IMR-90 (cell line): ENCODE measurements at regions not wholly inside any gene's neighbourhood (a gene's known extent, or its start where the extent isn't known, plus 50 kb on each side); places are given as distances from the start of the nearest gene placed in this dataset.

Experiments used
- ATAC-seq: fragments of 200-7000 bp; cut with Tn5 transposase; 2 replicates; pipeline ENCODE4 v1.9.1; 2020; ENCODE audit warnings: low read depth, mild to moderate bottlenecking, moderate library complexity
- BruUV-seq: library from RNA; stranded (reverse); fragments of 400-500 nt; replicated peaks from 2 replicates; lab custom pipeline; 2021; lab: Mats Ljungman, UMichigan
- CTCF ChIA-PET: fragments of 300-600 bp; formaldehyde crosslinking; extraction: SDS; loops from one replicate; lab custom pipeline; 2021; ENCODE audit warnings: antibody characterized with exemption; lab: Yijun Ruan, JAX
- POLR2A ChIA-PET: fragments of 300-600 bp; sonication (Branson Sonifier 250); formaldehyde crosslinking; loops from one replicate; lab custom pipeline; 2022; ENCODE audit warnings: antibody characterized with exemption; ENCODE audit not compliant: unreplicated experiment; lab: Charles Lee
- DNase-seq: peaks from one replicate; pipeline ENCODE4 v3.0.0; 2013
- H2AFZ ChIP-seq: replicated peaks from 2 replicates; pipeline ENCODE3; 2013; ENCODE audit warnings: low read length, mild to moderate bottlenecking; ENCODE audit not compliant: poor library complexity
- H2AK5ac ChIP-seq: 2 replicates; pipeline ENCODE4 v1.6.1; 2013; ENCODE audit warnings: low read depth, low read length, inconsistent platforms
- H2AK9ac ChIP-seq: replicated peaks from 2 replicates; pipeline ENCODE3; 2013; ENCODE audit warnings: mild to moderate bottlenecking, low read depth, low read length, moderate library complexity; ENCODE audit not compliant: poor library complexity
- H2BK120ac ChIP-seq: 2 replicates; pipeline ENCODE4 v1.6.1; 2013; ENCODE audit warnings: low read depth, low read length, inconsistent platforms
- H2BK15ac ChIP-seq: 3 replicates; pipeline ENCODE4 v1.6.1; 2013; ENCODE audit warnings: low read depth, low read length, inconsistent platforms
- H2BK20ac ChIP-seq: 2 replicates; pipeline ENCODE4 v1.6.1; 2013; ENCODE audit warnings: low read depth, mild to moderate bottlenecking, inconsistent platforms, low read length, moderate library complexity
- H2BK5ac ChIP-seq: 2 replicates; pipeline ENCODE4 v1.6.1; 2013; ENCODE audit warnings: mild to moderate bottlenecking, low read depth, low read length, inconsistent platforms; ENCODE audit not compliant: poor library complexity, severe bottlenecking
- H3K14ac ChIP-seq: replicated peaks from 2 replicates; pipeline ENCODE4 v1.6.1; 2013; ENCODE audit warnings: low read depth, low read length, inconsistent platforms
- H3K18ac ChIP-seq: 2 replicates; pipeline ENCODE4 v1.6.1; 2013; ENCODE audit warnings: low read depth, low read length, control low read depth
- H3K23ac ChIP-seq: 2 replicates; pipeline ENCODE4 v1.6.1; 2013; ENCODE audit warnings: low read depth, low read length, inconsistent platforms
- H3K27ac ChIP-seq: 2 replicates; pipeline ENCODE4 v1.5.1; 2013; ENCODE audit warnings: mild to moderate bottlenecking, control low read depth, low read length; ENCODE audit not compliant: insufficient read depth
- H3K27me3 ChIP-seq: 2 replicates; pipeline ENCODE4 v1.6.1; 2013; ENCODE audit warnings: low read length; ENCODE audit not compliant: control insufficient read depth, insufficient read depth
- H3K36me3 ChIP-seq: 2 replicates; pipeline ENCODE4 v1.6.1; 2013; ENCODE audit warnings: low read length, mixed read lengths; ENCODE audit not compliant: control insufficient read depth, insufficient read depth
- H3K4ac ChIP-seq: 2 replicates; pipeline ENCODE4 v1.6.1; 2013; ENCODE audit warnings: low read depth, low read length, inconsistent platforms
- H3K4me1 ChIP-seq: 2 replicates; pipeline ENCODE4 v1.6.1; 2013; ENCODE audit warnings: low read length, mixed read lengths; ENCODE audit not compliant: control insufficient read depth, insufficient read depth
- H3K4me2 ChIP-seq: 2 replicates; pipeline ENCODE4 v1.6.1; 2013; ENCODE audit warnings: low read depth, mild to moderate bottlenecking, control low read depth, low read length, moderate library complexity
- H3K4me3 ChIP-seq: 2 replicates; pipeline ENCODE4 v1.5.1; 2013; ENCODE audit warnings: low read depth, mild to moderate bottlenecking, control low read depth, low read length, moderate library complexity; ENCODE audit not compliant: insufficient read depth
- H3K56ac ChIP-seq: 2 replicates; pipeline ENCODE4 v1.6.1; 2013; ENCODE audit warnings: low read length, inconsistent platforms; ENCODE audit not compliant: insufficient read depth; ENCODE audit errors: extremely low read depth
- H3K79me1 ChIP-seq, 2 experiments: 2 replicates each; pipeline ENCODE4 v1.6.1; 2013; ENCODE audit warnings: low read length in 2 of 2, inconsistent platforms in 1 of 2, low read depth in 1 of 2
- H3K9ac ChIP-seq: 2 replicates; pipeline ENCODE4 v1.6.1; 2013; ENCODE audit warnings: low read depth, low read length, control low read depth
- H3K9me1 ChIP-seq: 2 replicates; pipeline ENCODE4 v1.6.1; 2013; ENCODE audit warnings: low read length, inconsistent platforms; ENCODE audit not compliant: insufficient read depth
- H3K9me3 ChIP-seq: 2 replicates; pipeline ENCODE4 v1.6.1; 2013; ENCODE audit warnings: low read length; ENCODE audit not compliant: control insufficient read depth, insufficient read depth
- H4K20me1 ChIP-seq: 2 replicates; pipeline ENCODE4 v1.6.1; 2013; ENCODE audit warnings: low read length, inconsistent platforms; ENCODE audit not compliant: insufficient read depth
- H4K5ac ChIP-seq: 2 replicates; pipeline ENCODE4 v1.6.1; 2013; ENCODE audit warnings: mild to moderate bottlenecking, low read depth, low read length, control low read depth
- H4K8ac ChIP-seq, 2 experiments: 2 replicates each; pipeline ENCODE4 v1.6.1; 2013; ENCODE audit warnings: low read depth in 2 of 2, low read length in 2 of 2, control low read depth in 1 of 2, inconsistent platforms in 1 of 2
- H4K91ac ChIP-seq: 2 replicates; pipeline ENCODE4 v1.6.1; 2013; ENCODE audit warnings: low read depth, low read length, inconsistent platforms; ENCODE audit not compliant: insufficient read depth
- BHLHE40 ChIP-seq: fragments of 150-350 bp; IDR thresholded peaks from 2 replicates; pipeline ENCODE4 v1.6.1; 2016; ENCODE audit warnings: mild to moderate bottlenecking, low read depth, low read length
- CEBPB ChIP-seq: IDR thresholded peaks from 2 replicates; pipeline ENCODE4 v1.6.1; 2012; ENCODE audit warnings: low read depth, low read length, improper control_type of control experiment
- CHD1 ChIP-seq: IDR thresholded peaks from 2 replicates; pipeline ENCODE4 v1.6.1; 2012; ENCODE audit warnings: low read depth, low read length, improper control_type of control experiment
- FOS ChIP-seq: fragments of 150-350 bp; IDR thresholded peaks from 2 replicates; pipeline ENCODE4 v1.6.1; 2016; ENCODE audit warnings: low read depth, low read length
- MAFK ChIP-seq: IDR thresholded peaks from 2 replicates; pipeline ENCODE4 v1.6.1; 2012; ENCODE audit warnings: low read depth, low read length, improper control_type of control experiment
- MAZ ChIP-seq: IDR thresholded peaks from 2 replicates; pipeline ENCODE4 v1.6.1; 2012; ENCODE audit warnings: low read depth, mild to moderate bottlenecking, low read length, improper control_type of control experiment, moderate library complexity, borderline replicate concordance
- MXI1 ChIP-seq: IDR thresholded peaks from 2 replicates; pipeline ENCODE4 v1.6.1; 2012; ENCODE audit warnings: low read depth, mild to moderate bottlenecking, low read length, moderate library complexity, borderline replicate concordance
- NFE2L2 ChIP-seq: fragments of 150-350 bp; IDR thresholded peaks from 2 replicates; pipeline ENCODE4 v1.6.1; 2016; ENCODE audit warnings: low read depth, mild to moderate bottlenecking, low read length
- POLR2A ChIP-seq: IDR thresholded peaks from 2 replicates; pipeline ENCODE4 v1.6.1; 2012; ENCODE audit warnings: mild to moderate bottlenecking, low read depth, low read length
- RAD21 ChIP-seq: IDR thresholded peaks from 2 replicates; pipeline ENCODE4 v1.6.1; 2012; ENCODE audit warnings: low read length, improper control_type of control experiment
- RCOR1 ChIP-seq: IDR thresholded peaks from 2 replicates; pipeline ENCODE4 v1.6.1; 2012; ENCODE audit warnings: mild to moderate bottlenecking, low read length, improper control_type of control experiment; ENCODE audit not compliant: insufficient replicate concordance
- RFX5 ChIP-seq: IDR thresholded peaks from 2 replicates; pipeline ENCODE4 v1.8.0; 2012; ENCODE audit warnings: low read depth, mild to moderate bottlenecking, low read length, moderate library complexity
- SMC3 ChIP-seq: fragments of 150-350 bp; IDR thresholded peaks from 2 replicates; pipeline ENCODE4 v1.6.1; 2016; ENCODE audit warnings: low read depth, mild to moderate bottlenecking, antibody characterized with exemption, low read length, moderate library complexity
- WGBS, 2 experiments: methylation state at CpG; one replicate each; pipeline versions ENCODE4 v1.1.5 to v1.1.7; 2013; ENCODE audit warnings: missing lambda C conversion rate in 2 of 2; ENCODE audit not compliant: insufficient read length in 1 of 2; ENCODE audit errors: extremely low coverage in 2 of 2; 5-methylcytosine and 5-hydroxymethylcytosine counted together
- dilution Hi-C: fragments of 300-500 bp; cut with HindIII; formaldehyde crosslinking; loops from one replicate; pipeline ENCODE4 v1.14.3; 2018; ENCODE audit warnings: low sequenced_read_pairs; ENCODE audit not compliant: unreplicated experiment
- in situ Hi-C: fragments of 300-500 bp; cut with MboI; formaldehyde crosslinking; loops from 3 replicates; pipeline ENCODE4 v1.14.3; 2019; ENCODE audit warnings: low sequenced_read_pairs, inconsistent platforms, mixed read lengths
- intact Hi-C: fragments of 100-400 bp; cut with micrococcal nuclease; formaldehyde crosslinking; loops from 2 replicates; pipeline ENCODE4 v1.10.0; 2022
- TF ChIP-seq, protein P1 (sequence below): fragments of 150-350 bp; IDR thresholded peaks from 2 replicates; pipeline ENCODE4 v1.6.1; 2016; ENCODE audit warnings: low read depth, mild to moderate bottlenecking, low read length, moderate library complexity, borderline replicate concordance
- TF ChIP-seq, protein P2 (sequence below): fragments of 150-350 bp; IDR thresholded peaks from 2 replicates; pipeline ENCODE4 v1.6.1; 2017; ENCODE audit warnings: mild to moderate bottlenecking, antibody characterized with exemption, low read length, low read depth
- TF ChIP-seq, protein P3 (sequence below): conservative IDR thresholded peaks from 2 replicates; pipeline ENCODE4 v1.5.1; 2012; ENCODE audit warnings: mild to moderate bottlenecking, low read depth, low read length, improper control_type of control experiment

GRCh38 chr4:135274416-135274815 lies 1072.8 kb upstream of the PABPC4L start:
- no peak overlapping the region for H2AFZ ChIP-seq
- H3K4me3 ChIP-seq = no peak overlapping the region
- no peak overlapping the region for H2BK5ac ChIP-seq
- no peaks in the 10 kb centered on the region for H3K9me1 ChIP-seq
- ChIA-PET POLR2A (no interaction called here), CTCF (no interaction called here)
- TF ChIP-seq MAZ (no peak), RFX5 (no peak), POLR2A (no peak), SMC3 (no peak), FOS (no peak), MAFK (no peak), CEBPB (no peak), RCOR1 (no peak), MXI1 (no peak), BHLHE40 (no peak), NFE2L2 (no peak), CHD1 (no peak), RAD21 (no peak)
- TF ChIP-seq, protein P1, sequence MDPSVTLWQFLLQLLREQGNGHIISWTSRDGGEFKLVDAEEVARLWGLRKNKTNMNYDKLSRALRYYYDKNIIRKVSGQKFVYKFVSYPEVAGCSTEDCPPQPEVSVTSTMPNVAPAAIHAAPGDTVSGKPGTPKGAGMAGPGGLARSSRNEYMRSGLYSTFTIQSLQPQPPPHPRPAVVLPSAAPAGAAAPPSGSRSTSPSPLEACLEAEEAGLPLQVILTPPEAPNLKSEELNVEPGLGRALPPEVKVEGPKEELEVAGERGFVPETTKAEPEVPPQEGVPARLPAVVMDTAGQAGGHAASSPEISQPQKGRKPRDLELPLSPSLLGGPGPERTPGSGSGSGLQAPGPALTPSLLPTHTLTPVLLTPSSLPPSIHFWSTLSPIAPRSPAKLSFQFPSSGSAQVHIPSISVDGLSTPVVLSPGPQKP = no peak
- TF ChIP-seq, protein P2, sequence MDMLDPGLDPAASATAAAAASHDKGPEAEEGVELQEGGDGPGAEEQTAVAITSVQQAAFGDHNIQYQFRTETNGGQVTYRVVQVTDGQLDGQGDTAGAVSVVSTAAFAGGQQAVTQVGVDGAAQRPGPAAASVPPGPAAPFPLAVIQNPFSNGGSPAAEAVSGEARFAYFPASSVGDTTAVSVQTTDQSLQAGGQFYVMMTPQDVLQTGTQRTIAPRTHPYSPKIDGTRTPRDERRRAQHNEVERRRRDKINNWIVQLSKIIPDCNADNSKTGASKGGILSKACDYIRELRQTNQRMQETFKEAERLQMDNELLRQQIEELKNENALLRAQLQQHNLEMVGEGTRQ = no peak
- TF ChIP-seq, protein P3, sequence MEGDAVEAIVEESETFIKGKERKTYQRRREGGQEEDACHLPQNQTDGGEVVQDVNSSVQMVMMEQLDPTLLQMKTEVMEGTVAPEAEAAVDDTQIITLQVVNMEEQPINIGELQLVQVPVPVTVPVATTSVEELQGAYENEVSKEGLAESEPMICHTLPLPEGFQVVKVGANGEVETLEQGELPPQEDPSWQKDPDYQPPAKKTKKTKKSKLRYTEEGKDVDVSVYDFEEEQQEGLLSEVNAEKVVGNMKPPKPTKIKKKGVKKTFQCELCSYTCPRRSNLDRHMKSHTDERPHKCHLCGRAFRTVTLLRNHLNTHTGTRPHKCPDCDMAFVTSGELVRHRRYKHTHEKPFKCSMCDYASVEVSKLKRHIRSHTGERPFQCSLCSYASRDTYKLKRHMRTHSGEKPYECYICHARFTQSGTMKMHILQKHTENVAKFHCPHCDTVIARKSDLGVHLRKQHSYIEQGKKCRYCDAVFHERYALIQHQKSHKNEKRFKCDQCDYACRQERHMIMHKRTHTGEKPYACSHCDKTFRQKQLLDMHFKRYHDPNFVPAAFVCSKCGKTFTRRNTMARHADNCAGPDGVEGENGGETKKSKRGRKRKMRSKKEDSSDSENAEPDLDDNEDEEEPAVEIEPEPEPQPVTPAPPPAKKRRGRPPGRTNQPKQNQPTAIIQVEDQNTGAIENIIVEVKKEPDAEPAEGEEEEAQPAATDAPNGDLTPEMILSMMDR = no peak
- intact Hi-C loops = no loop called here
- no peaks in the 10 kb centered on the region for H3K79me1 ChIP-seq
- H4K20me1 ChIP-seq = no peaks in the 10 kb centered on the region
- no peak overlapping the region for H3K4me2 ChIP-seq
- DNase-seq (no peak), ATAC-seq (peak; percentile 50)
- WGBS, 2 experiments = no CpG with 5 or more reads among the region's 1 CpG
- H4K91ac ChIP-seq = no peak overlapping the region
- dilution Hi-C loops = no loop called here
- no peak overlapping the region for H3K14ac ChIP-seq
- no peak overlapping the region for H3K9ac ChIP-seq
- H3K56ac ChIP-seq = no peak overlapping the region
- H2AK5ac ChIP-seq = no peak overlapping the region
- H3K36me3 ChIP-seq = no peaks in the 10 kb centered on the region
- H2AK9ac ChIP-seq = no peak overlapping the region
- in situ Hi-C loops = no loop called here
- H3K9me3 ChIP-seq = no peaks in the 10 kb centered on the region
- no peak overlapping the region for H2BK15ac ChIP-seq
- no peak overlapping the region for H4K5ac ChIP-seq
- H3K23ac ChIP-seq = no peak overlapping the region
- H3K27me3 ChIP-seq = no peaks in the 10 kb centered on the region
- no peak overlapping the region for H2BK120ac ChIP-seq
- no TSS peak for BruUV-seq
- no peak overlapping the region for H3K18ac ChIP-seq
- peaks cover 10% of the 10 kb centered on the region for H3K4me1 ChIP-seq
- no peak overlapping the region for H4K8ac ChIP-seq
- H3K4ac ChIP-seq = no peak overlapping the region
- H2BK20ac ChIP-seq = no peak overlapping the region
- no peak overlapping the region for H3K27ac ChIP-seq
